ENCODE measurements at regions not wholly inside any gene's neighbourhood (a gene's known extent, or its start where the extent isn't known, plus 50 kb on each side); places are given as distances from the start of the nearest gene placed in this dataset.

DNA sequence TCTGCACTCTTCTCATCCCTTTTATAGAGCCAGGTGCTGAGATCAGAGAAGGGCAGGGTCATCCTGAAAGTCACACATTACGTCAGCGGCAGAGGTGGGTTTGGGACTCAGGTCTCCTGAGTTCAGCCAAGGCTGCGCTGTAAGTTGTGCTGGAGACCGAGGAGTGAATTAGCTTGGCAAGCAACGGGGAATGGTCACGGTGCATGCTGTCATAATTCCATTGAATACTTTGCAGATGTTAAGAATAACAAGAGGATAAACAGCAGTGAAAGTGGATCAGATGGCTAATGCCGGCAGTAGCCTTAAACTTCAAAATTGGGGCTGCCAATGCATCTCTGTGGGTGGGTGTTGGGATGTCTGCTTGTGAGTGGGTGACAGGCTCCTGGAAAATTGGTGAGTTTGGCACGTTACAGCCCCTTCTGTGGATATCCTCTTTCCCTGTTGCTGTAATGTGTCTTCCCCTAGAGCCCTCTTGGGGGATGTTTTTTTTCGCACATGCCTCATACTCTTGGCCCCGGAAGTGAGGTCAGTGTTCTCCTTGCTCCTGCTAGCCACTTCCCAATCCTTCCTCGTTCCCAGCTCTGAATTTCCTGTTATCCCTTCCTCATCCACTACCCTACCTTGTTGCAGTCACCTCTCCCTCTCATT lies 287.1 kb upstream of the SRRM4 start:
- Histone ChIP-seq H3K9me3 (replicated peaks; ENCODE audit: insufficient read depth, low read length) (no peaks in the 10 kb centered on the region), H3F3A (ENCODE audit: insufficient read depth, low read length) (no peaks in the 10 kb centered on the region), H3K4me2 (ENCODE audit: low read depth, low read length) (no peak overlapping the region), H4K20me1 (ENCODE audit: insufficient read depth, low read length) (no peaks in the 10 kb centered on the region), H3K9ac (ENCODE audit: low read length) (no peak overlapping the region), H3K27me3 (replicated peaks; ENCODE audit: insufficient read depth, low read length) (no peaks in the 10 kb centered on the region), H2AFZ (ENCODE audit: low read length) (no peak overlapping the region), H3K4me3 (ENCODE audit: low read length) (no peak overlapping the region), H3K79me2 (ENCODE audit: low read length) (no peaks in the 10 kb centered on the region), H3K36me3 (replicated peaks; ENCODE audit: insufficient read depth, low read length) (no peaks in the 10 kb centered on the region), H3K9me2 (replicated peaks; ENCODE audit: insufficient read depth, low read length) (no peaks in the 10 kb centered on the region), H3K27ac (ENCODE audit: low read length) (no peak overlapping the region), H3K4me1 (ENCODE audit: low read length) (no peaks in the 10 kb centered on the region)
- no peak for DNase-seq
- TF ChIP-seq, protein P1, sequence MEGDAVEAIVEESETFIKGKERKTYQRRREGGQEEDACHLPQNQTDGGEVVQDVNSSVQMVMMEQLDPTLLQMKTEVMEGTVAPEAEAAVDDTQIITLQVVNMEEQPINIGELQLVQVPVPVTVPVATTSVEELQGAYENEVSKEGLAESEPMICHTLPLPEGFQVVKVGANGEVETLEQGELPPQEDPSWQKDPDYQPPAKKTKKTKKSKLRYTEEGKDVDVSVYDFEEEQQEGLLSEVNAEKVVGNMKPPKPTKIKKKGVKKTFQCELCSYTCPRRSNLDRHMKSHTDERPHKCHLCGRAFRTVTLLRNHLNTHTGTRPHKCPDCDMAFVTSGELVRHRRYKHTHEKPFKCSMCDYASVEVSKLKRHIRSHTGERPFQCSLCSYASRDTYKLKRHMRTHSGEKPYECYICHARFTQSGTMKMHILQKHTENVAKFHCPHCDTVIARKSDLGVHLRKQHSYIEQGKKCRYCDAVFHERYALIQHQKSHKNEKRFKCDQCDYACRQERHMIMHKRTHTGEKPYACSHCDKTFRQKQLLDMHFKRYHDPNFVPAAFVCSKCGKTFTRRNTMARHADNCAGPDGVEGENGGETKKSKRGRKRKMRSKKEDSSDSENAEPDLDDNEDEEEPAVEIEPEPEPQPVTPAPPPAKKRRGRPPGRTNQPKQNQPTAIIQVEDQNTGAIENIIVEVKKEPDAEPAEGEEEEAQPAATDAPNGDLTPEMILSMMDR (IDR thresholded peaks at IDR 0.05; ENCODE audit: low read length): no peak
- TF ChIP-seq EZH2 (optimal IDR thresholded peaks at IDR 0.05; ENCODE audit: low read depth, low read length) (no peak), EZH2phosphoT487 (IDR thresholded peaks at IDR 0.05; ENCODE audit: low read length) (no peak)

DNA sequence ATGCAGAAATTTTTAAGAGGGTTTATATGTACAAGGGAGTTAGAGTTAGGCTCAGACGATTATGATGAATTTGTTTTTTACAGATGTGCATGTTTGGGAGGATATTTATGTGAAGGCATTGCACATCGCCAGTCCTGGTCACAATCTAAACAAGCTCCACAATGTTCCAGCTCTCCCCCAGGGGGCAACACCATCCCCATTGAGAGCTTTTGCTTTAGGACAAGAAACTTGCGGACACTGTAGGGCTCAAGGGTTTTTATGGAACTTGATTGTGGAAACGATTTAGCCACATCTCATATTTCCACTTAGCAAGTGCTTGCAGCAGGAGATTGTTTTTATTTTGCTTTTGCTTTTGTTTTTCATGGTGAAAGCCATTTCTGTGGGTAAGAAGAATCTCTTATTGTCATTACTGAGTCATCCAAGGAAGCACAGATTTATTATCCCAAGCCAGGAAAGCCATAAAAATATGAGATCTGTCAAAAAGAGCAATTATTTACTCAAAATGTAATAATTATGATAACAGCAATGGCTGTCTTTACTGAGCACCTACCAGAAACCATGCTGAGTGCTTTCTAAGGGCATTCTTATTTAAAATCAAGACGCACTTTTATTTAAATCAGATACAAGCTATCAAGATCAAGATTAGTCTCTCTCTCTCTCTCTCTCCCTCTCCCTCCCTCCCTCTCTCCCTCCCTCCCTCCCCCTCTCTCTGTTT lies 276.7 kb upstream of the SRRM4 start:
- no peak overlapping the region for H3K4me3 ChIP-seq (ENCODE audit: low read length)
- no peaks in the 10 kb centered on the region for H3K36me3 ChIP-seq (replicated peaks; ENCODE audit: insufficient read depth, low read length)
- H2AFZ ChIP-seq (ENCODE audit: low read length): no peak overlapping the region
- no peaks in the 10 kb centered on the region for H3K79me2 ChIP-seq (ENCODE audit: low read length)
- no peak overlapping the region for H3K4me2 ChIP-seq (ENCODE audit: low read depth, low read length)
- no peaks in the 10 kb centered on the region for H3K27me3 ChIP-seq (replicated peaks; ENCODE audit: insufficient read depth, low read length)
- DNase-seq: no peak
- H3K27ac ChIP-seq (ENCODE audit: low read length): no peak overlapping the region
- no peaks in the 10 kb centered on the region for H3K9me3 ChIP-seq (replicated peaks; ENCODE audit: insufficient read depth, low read length)
- TF ChIP-seq, protein P1 (IDR thresholded peaks at IDR 0.05; ENCODE audit: low read length): no peak
- TF ChIP-seq EZH2 (optimal IDR thresholded peaks at IDR 0.05; ENCODE audit: low read depth, low read length) (no peak), EZH2phosphoT487 (IDR thresholded peaks at IDR 0.05; ENCODE audit: low read length) (no peak)
- no peaks in the 10 kb centered on the region for H3K4me1 ChIP-seq (ENCODE audit: low read length)
- H4K20me1 ChIP-seq (ENCODE audit: insufficient read depth, low read length): no peaks in the 10 kb centered on the region
- H3F3A ChIP-seq (ENCODE audit: insufficient read depth, low read length): no peaks in the 10 kb centered on the region
- no peak overlapping the region for H3K9ac ChIP-seq (ENCODE audit: low read length)
- H3K9me2 ChIP-seq (replicated peaks; ENCODE audit: insufficient read depth, low read length): no peaks in the 10 kb centered on the region

DNA sequence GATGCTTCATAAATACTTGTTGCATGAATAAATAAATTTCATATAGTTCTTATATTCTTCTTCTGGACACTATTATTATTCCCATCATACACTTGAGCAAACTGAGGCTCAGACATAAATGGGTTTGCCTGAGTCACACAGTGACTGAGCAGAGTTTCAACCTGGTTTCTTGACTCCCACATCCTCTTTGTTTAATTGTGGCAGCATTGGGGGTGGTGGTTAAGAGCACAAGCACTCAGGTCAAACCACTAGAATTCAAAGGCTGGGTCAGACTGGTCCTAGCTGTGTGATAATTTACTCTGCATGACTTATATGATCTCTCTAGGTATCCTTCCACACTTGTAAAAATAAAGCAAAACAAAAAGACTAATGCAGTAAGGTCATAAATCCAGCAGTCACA lies 274.9 kb upstream of the SRRM4 start:
- Histone ChIP-seq H3F3A (ENCODE audit: insufficient read depth, low read length) (no peaks in the 10 kb centered on the region), H2AFZ (ENCODE audit: low read length) (no peak overlapping the region), H3K4me1 (ENCODE audit: low read length) (no peaks in the 10 kb centered on the region), H3K79me2 (ENCODE audit: low read length) (no peaks in the 10 kb centered on the region), H3K9me2 (replicated peaks; ENCODE audit: insufficient read depth, low read length) (no peaks in the 10 kb centered on the region), H3K27me3 (replicated peaks; ENCODE audit: insufficient read depth, low read length) (no peaks in the 10 kb centered on the region), H3K9me3 (replicated peaks; ENCODE audit: insufficient read depth, low read length) (no peaks in the 10 kb centered on the region), H4K20me1 (ENCODE audit: insufficient read depth, low read length) (no peaks in the 10 kb centered on the region), H3K4me3 (ENCODE audit: low read length) (no peak overlapping the region), H3K36me3 (replicated peaks; ENCODE audit: insufficient read depth, low read length) (no peaks in the 10 kb centered on the region), H3K4me2 (ENCODE audit: low read depth, low read length) (no peak overlapping the region), H3K9ac (ENCODE audit: low read length) (no peak overlapping the region), H3K27ac (ENCODE audit: low read length) (no peak overlapping the region)
- TF ChIP-seq EZH2 (optimal IDR thresholded peaks at IDR 0.05; ENCODE audit: low read depth, low read length) (no peak), EZH2phosphoT487 (IDR thresholded peaks at IDR 0.05; ENCODE audit: low read length) (no peak)
- TF ChIP-seq, protein P1 (IDR thresholded peaks at IDR 0.05; ENCODE audit: low read length): no peak
- DNase-seq: no peak
